A549 (cell line): ENCODE measurements at regions not wholly inside any gene's neighbourhood (a gene's known extent, or its start where the extent isn't known, plus 50 kb on each side); places are given as distances from the start of the nearest gene placed in this dataset.
"Not testable (repeated sequence)": the region's sequence is repeated elsewhere in the genome, so short reads cannot be mapped to it uniquely, and the experiment has no call there.

Experiments
- ATAC-seq, 2 experiments: fragments of 200-7000 bp in 1 of 2; fragments of >200 bp in 1 of 2; cut with Nextera tagmentation in 1 of 2; cut with Tn5 transposase in 1 of 2; 3 replicates each; pipeline versions ENCODE4 v1.8.0 to v1.9.1; 2018 to 2020; ENCODE audit warnings: mild to moderate bottlenecking in 1 of 2, moderate library complexity in 1 of 2
- CTCF ChIA-PET: fragments of 300-600 bp; sonication (Branson Sonifier 250); formaldehyde crosslinking; extraction: SDS; loops from one replicate; lab custom pipeline; 2021; ENCODE audit warnings: antibody characterized with exemption, inconsistent platforms; lab: Yijun Ruan, JAX
- POLR2A ChIA-PET: fragments of 350-600 bp; formaldehyde crosslinking; extraction: SDS; loops from one replicate; lab custom pipeline; 2021; ENCODE audit warnings: antibody characterized with exemption, inconsistent platforms; lab: Yijun Ruan, JAX
- DNase-seq, 2 experiments: peaks; one replicate each; pipeline versions ENCODE4 v3.0.0 to v3.0.0-alpha.2; 2011 to 2016; ENCODE audit warnings: low read depth in 1 of 2, low spot score in 1 of 2
- FAIRE-seq: peaks from 2 replicates; lab custom pipeline; 2011; peaks lifted over from hg19 to GRCh38; lab: Jason Lieb, UNC
- H3K27ac ChIP-seq, 2 experiments: fragments of >200 bp; sonication (Bioruptor Twin); formaldehyde crosslinking; 3 replicates each; pipeline ENCODE4 v1.5.1; 2016 to 2017
- H3K4me1 ChIP-seq: fragments of >200 bp; sonication (Bioruptor Twin); formaldehyde crosslinking; 3 replicates; pipeline ENCODE4 v1.6.1; 2016
- H3K4me2 ChIP-seq: fragments of >200 bp; sonication (Bioruptor Twin); formaldehyde crosslinking; 3 replicates; pipeline ENCODE4 v1.6.1; 2016
- H3K4me3 ChIP-seq: fragments of >200 bp; sonication (Bioruptor Twin); formaldehyde crosslinking; 3 replicates; pipeline ENCODE4 v1.5.1; 2016
- H3K9me3 ChIP-seq: fragments of >200 bp; sonication (Bioruptor Twin); formaldehyde crosslinking; 3 replicates; pipeline ENCODE4 v1.6.1; 2016
- BHLHE40 ChIP-seq: IDR thresholded peaks from 2 replicates; pipeline ENCODE4 v1.6.1; 2012; ENCODE audit warnings: low read depth, low read length, inconsistent platforms
- CBX8 ChIP-seq: fragments of 200-600 bp; sonication (generic); IDR thresholded peaks from 2 replicates; pipeline ENCODE4 v1.6.1; 2016
- CHD2 ChIP-seq: fragments of 150-350 bp; IDR thresholded peaks from 2 replicates; pipeline ENCODE4 v1.6.1; 2014; ENCODE audit warnings: low read length; ENCODE audit not compliant: partially characterized antibody
- CTCF ChIP-seq: fragments of >200 bp; sonication (Bioruptor Twin); formaldehyde crosslinking; IDR thresholded peaks from 3 replicates; pipeline ENCODE4 v1.5.1; 2016
- EHMT2 ChIP-seq: fragments of 200-600 bp; sonication (generic); IDR thresholded peaks from 2 replicates; pipeline ENCODE4 v1.6.1; 2016; ENCODE audit warnings: antibody characterized with exemption, low read depth, mild to moderate bottlenecking, moderate library complexity
- FOSB ChIP-seq: fragments of 250-450 bp; sonication (Bioruptor Pico); IDR thresholded peaks from 2 replicates; pipeline ENCODE4 v1.5.0; 2020; ENCODE audit warnings: mild to moderate bottlenecking, moderate library complexity
- FOSL2 ChIP-seq, 2 experiments: fragments of 450-650 bp in 1 of 2; fragments of >200 bp in 1 of 2; sonication (Bioruptor Twin) in 1 of 2; formaldehyde crosslinking; IDR thresholded peaks; 2 replicates each; pipeline versions ENCODE4 v1.5.0 to v1.6.1; 2016 to 2020; ENCODE audit warnings: mild to moderate bottlenecking in 1 of 2, moderate library complexity in 1 of 2
- FOXS1 ChIP-seq: fragments of 250-450 bp; sonication (Bioruptor Pico); IDR thresholded peaks from 2 replicates; pipeline ENCODE4 v1.5.0; 2020; ENCODE audit warnings: mild to moderate bottlenecking, moderate library complexity
- GATA3 ChIP-seq: IDR thresholded peaks from 2 replicates; pipeline ENCODE4 v1.6.1; 2012; ENCODE audit warnings: borderline replicate concordance
- HOXA7 ChIP-seq: fragments of 250-450 bp; sonication (Bioruptor Pico); IDR thresholded peaks from 2 replicates; pipeline ENCODE4 v1.5.0; 2020; ENCODE audit warnings: mild to moderate bottlenecking, moderate library complexity
- HOXB13 ChIP-seq: fragments of 250-450 bp; sonication (Bioruptor Pico); IDR thresholded peaks from 2 replicates; pipeline ENCODE4 v1.5.0; 2020; ENCODE audit warnings: low read depth, mild to moderate bottlenecking, moderate library complexity
- HOXB5 ChIP-seq: fragments of 250-450 bp; sonication (Bioruptor Pico); IDR thresholded peaks from 2 replicates; pipeline ENCODE4 v1.5.0; 2020; ENCODE audit warnings: mild to moderate bottlenecking, moderate library complexity
- MYC ChIP-seq: IDR thresholded peaks from 2 replicates; pipeline ENCODE4 v1.6.1; 2012; ENCODE audit warnings: mild to moderate bottlenecking, inconsistent platforms, low read length, improper control_type of control experiment, borderline replicate concordance
- NFE2L2 ChIP-seq: fragments of 150-350 bp; conservative IDR thresholded peaks from 2 replicates; pipeline ENCODE4 v1.6.1; 2014; ENCODE audit warnings: low read length
- NPAS2 ChIP-seq: fragments of 250-450 bp; sonication (Bioruptor Pico); IDR thresholded peaks from 2 replicates; pipeline ENCODE4 v1.8.0; 2022; ENCODE audit warnings: mild to moderate bottlenecking, moderate library complexity, borderline replicate concordance
- POLR2A ChIP-seq: IDR thresholded peaks from 2 replicates; pipeline ENCODE4 v1.6.1; 2012; ENCODE audit warnings: mild to moderate bottlenecking, low read length
- RAD21 ChIP-seq, 2 experiments: fragments of >200 bp in 1 of 2; sonication (Bioruptor Twin) in 1 of 2; formaldehyde crosslinking in 1 of 2; IDR thresholded peaks in 1 of 2; conservative IDR thresholded peaks in 1 of 2; 2 replicates in 1 of 2; 3 replicates in 1 of 2; pipeline ENCODE4 v1.6.1; 2012 to 2018; ENCODE audit warnings: inconsistent platforms in 1 of 2
- RCOR1 ChIP-seq: fragments of 150-350 bp; IDR thresholded peaks from 2 replicates; pipeline ENCODE4 v1.6.1; 2014; ENCODE audit warnings: antibody characterized with exemption, low read length, low read depth
- RFX5 ChIP-seq: fragments of 450-650 bp; IDR thresholded peaks from 2 replicates; pipeline ENCODE4 v1.7.1; 2014; ENCODE audit warnings: antibody characterized with exemption, mild to moderate bottlenecking, moderate library complexity
- SMC3 ChIP-seq: fragments of >200 bp; sonication (Bioruptor Twin); formaldehyde crosslinking; IDR thresholded peaks from 3 replicates; pipeline ENCODE4 v1.6.1; 2018; ENCODE audit warnings: inconsistent platforms
- ZNF302 ChIP-seq: fragments of 250-450 bp; sonication (Bioruptor Pico); IDR thresholded peaks from 2 replicates; pipeline ENCODE4 v1.9.0; 2021; ENCODE audit warnings: inconsistent platforms, mild to moderate bottlenecking, moderate library complexity
- WGBS: methylation state at CpG from one replicate; pipeline ENCODE4 v1.1.6; 2017; ENCODE audit errors: missing lambda C conversion rate; 5-methylcytosine and 5-hydroxymethylcytosine counted together
- TF ChIP-seq, protein P1 (sequence below): IDR thresholded peaks from 2 replicates; pipeline ENCODE4 v1.6.1; 2012
- TF ChIP-seq, protein P2 (sequence below): fragments of >200 bp; sonication (Bioruptor Twin); formaldehyde crosslinking; IDR thresholded peaks from 2 replicates; pipeline ENCODE4 v1.6.1; 2016
- TF ChIP-seq, protein P3 (sequence below): IDR thresholded peaks from 2 replicates; pipeline ENCODE4 v1.6.1; 2012
- TF ChIP-seq, protein P4 (sequence below): fragments of 250-450 bp; sonication (Bioruptor Pico); IDR thresholded peaks from 2 replicates; pipeline ENCODE4 v1.5.0; 2020; ENCODE audit warnings: low read depth, mild to moderate bottlenecking, moderate library complexity
- TF ChIP-seq, protein P5 (sequence below): fragments of >200 bp; sonication (Bioruptor Twin); formaldehyde crosslinking; IDR thresholded peaks from 3 replicates; pipeline ENCODE4 v1.6.1; 2016

GRCh38 chr3:182521339-182521738 is 272.0 kb upstream of the ATP11B start:
- FAIRE-seq, result no peak
- H3K27ac ChIP-seq, result no peak overlapping the region
- POLR2A ChIA-PET, result no interaction called here
- TF ChIP-seq HOXA7 (CRISPR knock-in tag), result no peak
- no peak for TF ChIP-seq NFE2L2
- TF ChIP-seq, all 56 proteins: peak for 0
- ATAC-seq, result no peak
- H3K4me1 ChIP-seq, result no peaks in the 10 kb centered on the region
- 68% methylated on average over 3 of the region's 3 CpGs for WGBS
- H3K9me3 ChIP-seq, result no peaks in the 10 kb centered on the region
- CTCF ChIA-PET, result no interaction called here
- H3K4me2 ChIP-seq, result no peak overlapping the region
- H3K4me3 ChIP-seq, result no peak overlapping the region
- DNase-seq, result no peak

DNA sequence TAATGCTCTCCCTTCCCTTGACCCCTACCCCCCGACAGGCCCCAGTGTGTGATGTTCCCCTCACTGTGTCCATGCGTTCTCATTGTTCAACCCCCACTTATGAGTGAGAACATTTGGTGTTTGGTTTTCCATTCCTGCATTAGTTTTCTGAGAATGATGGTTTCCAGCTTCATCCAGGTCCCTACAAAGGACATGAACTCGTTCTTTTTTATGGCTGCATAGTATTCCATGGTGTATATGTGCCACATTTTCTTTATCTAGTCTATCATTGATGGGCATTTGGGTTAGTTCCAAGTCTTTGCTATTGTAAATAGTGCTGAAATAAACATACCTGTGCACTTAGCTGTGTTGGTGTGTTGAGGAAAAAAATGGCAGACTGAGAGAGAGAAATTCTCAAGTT is 269.9 kb upstream of the ATP11B start:
- ATAC-seq, H3K4me2 ChIP-seq, H3K4me3 ChIP-seq, POLR2A ChIA-PET, H3K27ac ChIP-seq, FAIRE-seq, DNase-seq, H3K9me3 ChIP-seq, H3K4me1 ChIP-seq: not testable (repeated sequence)
- 60% methylated on average over 3 of the region's 3 CpGs for WGBS
- CTCF ChIA-PET, result interaction anchor here (0.6 kb wide), 1 partner anchor 1234 kb away, joined by 4 read pairs; no protein-coding TSS in a partner anchor

- DNase-seq (no peak), ATAC-seq (no peak), FAIRE-seq (no peak)
- Histone ChIP-seq H3K4me2 (no peak overlapping the region), H3K4me3 (no peak overlapping the region), H3K4me1 (no peaks in the 10 kb centered on the region), H3K9me3 (no peaks in the 10 kb centered on the region), H3K27ac (no peak overlapping the region)
- POLR2A ChIA-PET, result no interaction called here
- 46% methylated on average over 2 of the region's 2 CpGs for WGBS
- TF ChIP-seq, protein P1, sequence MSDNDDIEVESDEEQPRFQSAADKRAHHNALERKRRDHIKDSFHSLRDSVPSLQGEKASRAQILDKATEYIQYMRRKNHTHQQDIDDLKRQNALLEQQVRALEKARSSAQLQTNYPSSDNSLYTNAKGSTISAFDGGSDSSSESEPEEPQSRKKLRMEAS, result no peak
- TF ChIP-seq BHLHE40 (no peak), POLR2A (no peak), CBX8 (no peak), NPAS2 (CRISPR knock-in tag) (no peak), MYC (no peak), FOSB (no peak), HOXB13 (no peak), HOXB5 (CRISPR knock-in tag) (no peak), CTCF (no peak), CHD2 (no peak)
- TF ChIP-seq, protein P2, sequence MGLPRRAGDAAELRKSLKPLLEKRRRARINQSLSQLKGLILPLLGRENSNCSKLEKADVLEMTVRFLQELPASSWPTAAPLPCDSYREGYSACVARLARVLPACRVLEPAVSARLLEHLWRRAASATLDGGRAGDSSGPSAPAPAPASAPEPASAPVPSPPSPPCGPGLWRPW, result no peak
- TF ChIP-seq, protein P3, sequence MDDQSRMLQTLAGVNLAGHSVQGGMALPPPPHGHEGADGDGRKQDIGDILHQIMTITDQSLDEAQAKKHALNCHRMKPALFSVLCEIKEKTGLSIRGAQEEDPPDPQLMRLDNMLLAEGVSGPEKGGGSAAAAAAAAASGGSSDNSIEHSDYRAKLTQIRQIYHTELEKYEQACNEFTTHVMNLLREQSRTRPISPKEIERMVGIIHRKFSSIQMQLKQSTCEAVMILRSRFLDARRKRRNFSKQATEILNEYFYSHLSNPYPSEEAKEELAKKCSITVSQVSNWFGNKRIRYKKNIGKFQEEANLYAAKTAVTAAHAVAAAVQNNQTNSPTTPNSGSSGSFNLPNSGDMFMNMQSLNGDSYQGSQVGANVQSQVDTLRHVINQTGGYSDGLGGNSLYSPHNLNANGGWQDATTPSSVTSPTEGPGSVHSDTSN, result no peak
- TF ChIP-seq, protein P4, sequence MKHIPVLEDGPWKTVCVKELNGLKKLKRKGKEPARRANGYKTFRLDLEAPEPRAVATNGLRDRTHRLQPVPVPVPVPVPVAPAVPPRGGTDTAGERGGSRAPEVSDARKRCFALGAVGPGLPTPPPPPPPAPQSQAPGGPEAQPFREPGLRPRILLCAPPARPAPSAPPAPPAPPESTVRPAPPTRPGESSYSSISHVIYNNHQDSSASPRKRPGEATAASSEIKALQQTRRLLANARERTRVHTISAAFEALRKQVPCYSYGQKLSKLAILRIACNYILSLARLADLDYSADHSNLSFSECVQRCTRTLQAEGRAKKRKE (CRISPR knock-in tag), result no peak
- CTCF ChIA-PET, result no interaction called here
Observed at GRCh38 chr3:182523836-182524235, 269.5 kb upstream of the ATP11B start.

DNA sequence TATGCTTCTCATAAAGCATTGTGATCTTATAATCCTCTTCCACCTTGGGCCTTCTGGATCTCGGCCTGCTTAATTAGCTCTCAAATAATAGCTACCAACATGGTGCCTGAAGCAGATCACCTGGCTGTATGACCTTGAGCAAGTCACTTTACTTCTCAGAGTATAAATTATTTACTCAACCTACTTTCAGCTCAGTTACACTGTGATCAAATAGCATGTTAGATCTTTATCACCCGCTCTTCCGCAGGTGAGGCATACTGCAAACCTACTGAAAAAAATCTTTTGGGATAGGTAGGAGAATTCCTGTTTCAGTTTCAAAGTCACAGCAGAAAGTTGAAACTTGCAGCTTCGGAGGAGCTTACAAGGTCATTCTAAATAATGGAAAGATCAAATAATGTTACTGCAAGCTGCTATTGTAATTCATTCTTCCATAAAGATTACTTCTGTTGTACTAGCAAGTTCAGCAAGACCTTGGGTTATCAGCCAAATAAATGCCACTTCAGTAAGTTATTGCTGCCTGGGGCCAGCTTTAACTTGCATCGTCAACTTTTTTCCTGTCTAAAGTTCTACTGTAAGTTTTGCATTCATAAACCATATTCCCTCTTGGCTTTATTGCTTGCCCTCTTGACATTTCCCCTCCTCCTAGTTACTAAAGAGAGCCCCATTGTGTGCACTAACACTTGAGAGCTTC is 268.4 kb upstream of the ATP11B start:
- ATAC-seq (no peak), FAIRE-seq (no peak), DNase-seq (no peak)
- TF ChIP-seq SMC3 (no peak), EHMT2 (no peak), RFX5 (no peak), RCOR1 (no peak), FOSL2 (IDR thresholded peaks at IDR 0.05) (no peak), FOSL2 (CRISPR knock-in tag; IDR thresholded peaks at IDR 0.05) (no peak), HOXB5 (CRISPR knock-in tag) (no peak), ZNF302 (CRISPR knock-in tag) (no peak), GATA3 (no peak), HOXB13 (no peak), FOXS1 (CRISPR knock-in tag) (no peak), RAD21 (conservative IDR thresholded peaks at IDR 0.05 in 1 of 2, IDR thresholded peaks at IDR 0.05 in 1 of 2) (no peak)
- TF ChIP-seq, protein P5, sequence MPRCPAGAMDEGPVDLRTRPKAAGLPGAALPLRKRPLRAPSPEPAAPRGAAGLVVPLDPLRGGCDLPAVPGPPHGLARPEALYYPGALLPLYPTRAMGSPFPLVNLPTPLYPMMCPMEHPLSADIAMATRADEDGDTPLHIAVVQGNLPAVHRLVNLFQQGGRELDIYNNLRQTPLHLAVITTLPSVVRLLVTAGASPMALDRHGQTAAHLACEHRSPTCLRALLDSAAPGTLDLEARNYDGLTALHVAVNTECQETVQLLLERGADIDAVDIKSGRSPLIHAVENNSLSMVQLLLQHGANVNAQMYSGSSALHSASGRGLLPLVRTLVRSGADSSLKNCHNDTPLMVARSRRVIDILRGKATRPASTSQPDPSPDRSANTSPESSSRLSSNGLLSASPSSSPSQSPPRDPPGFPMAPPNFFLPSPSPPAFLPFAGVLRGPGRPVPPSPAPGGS, result no peak
- ChIA-PET POLR2A (no interaction called here), CTCF (no interaction called here)
- 71% methylated on average over 5 of the region's 5 CpGs for WGBS
- Histone ChIP-seq H3K4me1 (no peaks in the 10 kb centered on the region), H3K27ac (no peak overlapping the region), H3K4me2 (no peak overlapping the region), H3K4me3 (no peak overlapping the region), H3K9me3 (no peaks in the 10 kb centered on the region)
